GM18499 (cell line): ENCODE measurements at regions not wholly inside any gene's neighbourhood (a gene's known extent, or its start where the extent isn't known, plus 50 kb on each side); places are given as distances from the start of the nearest gene placed in this dataset.

ENCODE experiments used
- ATAC-seq: cut with Tn5 transposase; IDR thresholded peaks from one replicate; pipeline ENCODE4 v1.9.1; 2021; ENCODE audit warnings: moderate number of reproducible peaks; ENCODE audit not compliant: insufficient read depth, unreplicated experiment

DNA sequence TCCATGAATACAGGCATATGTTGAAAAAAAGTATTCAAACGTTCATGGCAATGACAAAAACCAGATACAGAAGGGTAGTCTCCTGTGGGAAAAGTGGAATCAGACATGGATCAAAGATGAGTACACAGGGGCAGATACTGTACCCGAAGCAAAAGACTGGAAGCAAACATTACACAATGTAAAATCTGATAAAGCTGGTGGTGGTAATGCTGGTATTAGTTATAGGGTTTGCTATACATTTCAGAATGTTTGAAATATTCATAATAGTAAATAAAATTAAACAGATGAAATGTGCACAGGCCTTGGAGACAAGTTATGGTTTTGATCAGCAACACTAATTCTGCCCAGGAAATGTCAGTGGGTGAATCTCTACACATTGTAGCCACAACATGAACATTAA lies 607.6 kb downstream of the SOX6 start:
- no peak for ATAC-seq

DNA sequence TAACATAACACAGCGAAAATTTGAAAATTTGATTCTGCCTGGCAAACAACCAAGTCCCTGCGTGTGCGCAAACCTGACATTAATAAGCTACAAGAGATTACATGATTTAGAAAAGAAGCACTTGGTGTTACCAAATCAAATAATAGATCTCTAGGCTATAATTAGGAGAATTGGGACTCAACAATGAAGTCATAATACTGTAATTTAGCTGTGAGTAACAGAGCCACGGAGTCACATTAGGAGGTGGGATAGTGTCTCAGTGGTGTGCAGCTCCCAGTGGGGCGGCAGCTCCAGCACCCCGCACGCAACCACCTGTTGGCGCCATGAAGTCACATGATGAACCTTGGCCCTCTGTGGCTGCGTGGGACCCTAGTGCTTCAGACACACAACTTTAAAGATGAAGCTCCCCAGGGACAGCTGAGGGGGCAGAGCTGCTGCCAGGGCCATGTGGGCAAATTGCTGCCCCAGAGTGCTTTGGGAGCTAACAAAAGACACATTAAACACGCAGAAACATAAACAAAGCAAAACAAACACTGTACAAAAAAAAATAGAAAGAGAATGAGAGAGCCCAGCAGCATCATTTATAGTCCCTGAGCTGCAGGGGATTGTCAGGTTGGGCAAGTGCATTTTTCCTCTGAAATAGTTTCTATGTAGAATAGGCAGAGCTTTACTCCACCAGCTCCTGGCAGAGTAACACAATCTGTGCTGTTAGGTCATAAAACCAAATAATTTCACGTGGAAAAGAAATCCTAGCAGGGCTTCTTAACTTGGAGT lies 605.6 kb downstream of the SOX6 start:
- ATAC-seq: no peak

DNA sequence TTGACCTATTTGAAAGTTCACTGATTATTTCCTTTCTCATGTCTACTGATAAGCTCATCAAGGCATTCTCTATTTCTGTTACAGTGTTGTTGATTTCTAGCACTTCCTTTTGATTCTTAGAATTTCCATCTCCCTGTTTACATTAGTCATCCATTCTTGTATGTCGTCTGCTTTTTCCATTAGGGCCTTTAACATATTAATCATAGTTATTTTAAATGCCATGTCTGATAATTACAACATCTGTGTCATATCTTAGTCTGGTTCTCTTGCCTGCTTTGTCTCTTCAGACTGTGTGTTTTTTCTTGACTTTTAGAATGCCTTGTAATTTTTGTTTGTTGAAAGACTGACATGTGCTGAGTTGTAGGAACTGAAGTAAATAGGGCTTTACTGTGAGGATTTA lies 602.1 kb downstream of the SOX6 start:
- ATAC-seq: no peak

DNA sequence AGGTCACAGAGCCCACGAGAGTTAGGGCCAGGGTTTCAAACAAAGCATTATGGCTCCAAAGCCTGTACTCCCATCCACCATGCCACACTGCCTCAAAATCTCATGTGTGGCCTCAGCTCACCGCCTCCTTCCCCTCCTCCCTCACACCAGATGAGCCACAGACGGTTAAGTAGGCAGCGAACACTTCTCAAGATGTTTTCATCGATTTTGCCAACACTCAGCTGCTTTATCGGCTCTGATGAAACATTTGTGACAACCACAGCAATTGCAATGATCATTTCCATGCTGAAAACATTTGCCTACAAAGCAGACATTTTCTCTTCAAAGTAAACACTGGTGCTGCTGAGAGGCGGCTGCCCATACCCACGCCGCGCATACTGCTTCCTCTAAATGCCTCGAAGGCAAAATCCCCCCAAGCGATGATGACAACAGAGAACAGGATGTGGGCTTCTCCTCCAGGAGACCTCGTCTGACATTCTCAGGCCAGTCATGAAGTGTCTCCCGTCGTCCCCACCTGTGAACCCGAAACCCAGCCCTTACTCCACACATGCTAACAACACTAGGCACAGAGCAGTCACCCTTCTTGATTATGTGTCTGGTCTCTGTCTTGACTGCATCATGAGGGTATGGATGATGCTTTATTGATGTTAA lies 599.2 kb downstream of the SOX6 start:
- no peak for ATAC-seq

DNA sequence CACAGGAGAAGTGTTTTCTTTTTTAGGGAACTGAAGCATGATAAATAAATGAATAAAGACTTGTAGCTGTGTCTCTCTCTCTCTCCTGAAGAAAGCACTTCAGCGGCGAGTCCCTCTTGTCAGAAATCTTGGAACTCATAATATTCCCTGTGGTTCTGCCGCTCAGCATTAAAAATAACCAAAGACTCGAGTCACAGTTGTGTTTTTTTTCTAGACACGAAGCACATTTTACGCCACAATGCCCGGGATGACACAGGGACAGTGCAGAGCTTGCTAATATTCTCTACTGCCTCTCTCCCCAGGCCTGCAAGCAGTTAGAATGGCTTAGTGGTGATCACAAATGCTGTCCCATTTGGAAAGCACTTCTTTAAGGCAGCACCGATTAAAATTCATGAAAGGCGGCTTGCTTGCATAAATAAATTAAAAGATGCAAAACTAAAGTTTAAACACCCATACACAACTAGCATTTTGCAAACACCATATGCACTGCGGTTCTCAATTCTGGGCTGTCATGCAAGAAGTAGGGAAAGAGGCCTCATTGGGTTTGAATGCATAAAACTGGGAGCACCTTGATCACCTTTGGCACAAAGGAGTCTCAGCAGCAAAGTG lies 597.4 kb downstream of the SOX6 start:
- no peak for ATAC-seq

DNA sequence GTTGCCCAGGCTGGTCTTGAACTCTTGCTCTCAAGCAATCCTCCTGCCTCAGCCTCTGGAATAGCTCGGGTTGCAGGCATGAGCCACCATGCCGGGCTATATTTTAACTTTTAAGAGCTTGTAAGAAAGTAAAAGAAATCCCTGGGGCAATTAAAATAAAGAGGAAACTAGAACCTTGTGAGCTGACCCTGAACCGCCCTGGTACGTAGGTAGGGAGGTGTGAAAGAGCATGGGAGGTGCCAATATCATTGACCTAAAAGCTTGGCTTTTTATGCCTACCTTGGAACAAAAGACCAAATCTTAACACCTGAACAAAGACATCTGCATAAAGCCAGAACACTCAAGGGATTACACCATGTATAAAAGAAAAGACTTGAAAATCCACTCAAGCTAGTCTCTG lies 595.1 kb downstream of the SOX6 start:
- ATAC-seq: no peak

DNA sequence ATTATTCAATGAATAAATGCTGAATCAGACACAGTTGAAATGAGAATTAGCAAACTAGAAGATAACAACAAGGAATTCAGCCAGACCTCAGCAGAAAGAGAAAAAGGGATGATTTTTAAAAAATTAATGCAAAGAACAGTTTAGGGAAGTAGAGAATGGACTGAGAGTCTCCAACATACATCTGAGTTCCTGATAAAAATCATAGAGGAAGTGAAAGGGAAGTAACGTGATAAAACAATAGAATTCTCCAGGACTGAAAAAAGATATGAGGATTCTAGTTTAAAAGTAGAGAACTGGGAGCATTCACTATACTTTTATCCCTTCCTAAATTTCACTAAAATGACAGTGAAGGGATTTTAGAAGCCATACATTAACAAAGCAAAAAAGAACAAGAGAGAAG lies 592.0 kb downstream of the SOX6 start:
- no peak for ATAC-seq

DNA sequence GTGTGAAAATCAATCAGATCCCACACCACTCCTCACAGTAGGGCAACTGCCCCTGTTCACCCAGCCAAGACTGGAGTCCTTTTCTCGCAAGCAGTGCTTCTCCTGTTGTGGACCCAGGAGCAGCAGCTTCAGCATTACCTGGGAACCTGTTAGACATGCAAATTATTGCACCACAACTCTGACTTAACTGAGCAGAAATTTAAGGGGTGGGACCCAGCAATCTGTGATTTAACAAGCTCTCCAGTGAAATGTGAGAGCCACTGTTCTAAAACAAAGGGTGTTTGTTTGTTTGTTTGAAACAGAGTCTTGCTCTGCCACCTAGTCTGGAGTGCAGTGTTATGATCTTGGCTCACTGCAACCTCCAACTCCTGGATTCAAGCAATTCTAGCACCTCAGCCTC lies 591.4 kb downstream of the SOX6 start:
- no peak for ATAC-seq

DNA sequence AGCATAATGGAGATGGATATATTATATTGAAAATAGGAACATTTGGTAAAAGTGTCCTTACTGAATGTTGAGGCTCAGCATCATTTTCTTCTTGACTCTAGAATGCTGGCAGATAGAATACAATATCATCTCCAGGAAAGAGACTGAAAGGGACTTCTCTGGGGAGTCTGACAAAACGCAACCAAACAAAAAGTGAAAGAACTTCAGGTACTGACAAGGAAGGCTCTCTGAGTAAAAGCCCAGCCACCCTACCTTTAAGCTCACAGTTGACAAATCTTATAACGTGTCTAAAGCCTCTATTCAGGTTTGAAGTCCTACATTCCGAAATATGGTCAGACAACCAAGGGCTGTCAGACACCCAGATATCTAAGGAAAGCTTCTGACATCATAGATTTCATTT lies 590.8 kb downstream of the SOX6 start:
- no peak for ATAC-seq

DNA sequence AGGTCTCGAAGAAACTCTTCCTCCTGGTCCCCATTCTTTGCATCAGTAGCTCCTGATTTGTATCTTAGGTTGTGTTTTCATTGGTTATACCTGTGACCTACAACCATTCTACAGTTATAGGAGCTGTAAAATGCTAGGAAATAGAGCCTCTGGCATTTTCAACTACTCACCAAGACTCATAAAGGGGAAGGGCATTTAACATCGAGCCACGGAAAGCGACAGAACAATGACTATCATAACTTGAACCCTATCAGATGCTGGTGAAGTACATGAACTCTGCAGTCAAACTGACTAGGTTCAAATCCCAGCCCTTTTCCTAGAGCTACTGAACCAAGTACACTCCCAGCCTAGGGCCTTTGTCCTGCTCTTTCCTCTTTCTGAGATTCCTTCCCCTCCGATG lies 588.0 kb downstream of the SOX6 start:
- ATAC-seq: no peak

DNA sequence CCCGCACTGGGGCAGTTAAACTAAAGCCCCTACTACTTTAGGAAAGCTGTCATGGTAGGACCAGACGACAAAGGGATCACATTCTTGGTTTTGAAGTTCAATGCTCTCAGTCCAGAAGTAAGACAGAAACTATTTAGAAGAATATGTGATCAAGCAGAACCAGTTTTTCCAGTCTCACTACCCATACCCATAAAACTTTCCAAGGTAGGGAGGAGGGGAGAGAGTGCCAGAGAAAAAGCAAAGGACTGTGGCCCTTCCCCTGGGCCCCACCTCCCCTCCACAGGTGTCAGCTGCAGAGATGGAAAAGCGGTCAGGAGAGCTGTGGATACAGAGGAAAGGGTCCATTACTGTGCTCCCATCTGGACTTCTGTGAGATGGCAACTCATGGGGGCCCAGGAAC lies 587.1 kb downstream of the SOX6 start:
- ATAC-seq: no peak

DNA sequence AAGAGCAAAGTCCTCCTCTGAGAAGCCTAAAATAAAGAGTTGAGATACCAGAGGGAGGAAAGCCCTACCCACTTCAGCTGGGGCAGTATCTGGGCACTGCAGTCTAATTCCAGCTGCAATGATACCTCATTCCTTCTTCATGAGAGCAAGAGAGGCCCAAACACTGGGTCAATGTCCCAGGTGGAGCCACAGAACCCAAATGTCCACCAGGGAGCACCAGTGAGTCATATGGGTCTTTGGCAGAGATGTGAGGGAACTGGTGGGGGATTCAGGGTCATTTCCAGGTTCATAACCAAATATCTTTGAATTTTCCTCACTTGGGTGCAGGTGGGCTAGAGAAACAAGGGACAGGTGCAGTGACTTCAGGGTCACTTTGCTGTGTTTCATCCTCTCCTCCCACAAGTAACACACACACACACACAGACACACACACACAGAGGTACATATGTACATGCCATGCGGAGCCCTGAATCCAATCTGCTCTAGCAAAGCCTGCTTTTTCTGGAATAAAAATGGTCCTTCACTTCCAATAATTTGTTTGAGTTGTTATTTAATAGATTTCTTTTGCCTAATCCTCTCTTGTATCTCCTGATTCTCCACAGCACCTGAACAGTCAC lies 585.4 kb downstream of the SOX6 start:
- ATAC-seq: no peak

DNA sequence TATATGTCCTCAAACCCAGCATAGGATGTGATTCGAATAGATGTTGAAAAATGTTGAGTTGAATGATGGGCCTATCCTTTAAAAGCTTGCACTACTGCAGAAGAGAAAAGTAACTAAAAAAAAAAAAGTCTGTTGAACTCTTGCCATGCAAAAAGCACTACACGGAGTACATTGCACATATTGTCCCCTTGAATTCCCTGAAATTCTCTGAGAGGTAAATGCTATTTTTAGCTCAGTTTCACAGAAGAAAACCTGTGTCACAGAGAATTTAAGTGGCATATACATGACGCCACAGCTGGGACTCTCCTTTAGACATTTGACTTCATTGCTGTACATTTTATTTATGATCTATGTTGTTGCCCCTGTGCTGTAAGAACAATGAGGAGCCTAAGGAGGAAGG lies 583.8 kb downstream of the SOX6 start:
- ATAC-seq: no peak

DNA sequence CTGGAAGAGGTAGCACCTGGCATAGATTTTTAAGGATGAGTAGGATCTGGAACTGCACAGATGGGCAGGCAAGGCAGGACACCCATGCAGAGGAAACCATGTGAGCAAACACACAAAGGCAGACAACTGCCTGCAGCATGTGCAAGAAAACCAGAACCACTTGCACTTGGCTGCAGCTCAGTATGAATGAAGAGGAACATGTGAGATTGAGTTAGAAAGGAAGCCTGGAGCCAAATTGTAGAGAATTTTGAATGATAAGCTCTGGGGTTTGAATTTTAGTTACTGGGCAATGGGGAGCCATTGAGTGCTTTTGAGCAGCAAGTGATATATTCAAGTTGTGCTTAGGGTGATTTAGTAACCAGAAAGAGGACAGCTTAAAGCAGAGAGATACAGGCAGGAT lies 583.4 kb downstream of the SOX6 start:
- ATAC-seq: no peak

DNA sequence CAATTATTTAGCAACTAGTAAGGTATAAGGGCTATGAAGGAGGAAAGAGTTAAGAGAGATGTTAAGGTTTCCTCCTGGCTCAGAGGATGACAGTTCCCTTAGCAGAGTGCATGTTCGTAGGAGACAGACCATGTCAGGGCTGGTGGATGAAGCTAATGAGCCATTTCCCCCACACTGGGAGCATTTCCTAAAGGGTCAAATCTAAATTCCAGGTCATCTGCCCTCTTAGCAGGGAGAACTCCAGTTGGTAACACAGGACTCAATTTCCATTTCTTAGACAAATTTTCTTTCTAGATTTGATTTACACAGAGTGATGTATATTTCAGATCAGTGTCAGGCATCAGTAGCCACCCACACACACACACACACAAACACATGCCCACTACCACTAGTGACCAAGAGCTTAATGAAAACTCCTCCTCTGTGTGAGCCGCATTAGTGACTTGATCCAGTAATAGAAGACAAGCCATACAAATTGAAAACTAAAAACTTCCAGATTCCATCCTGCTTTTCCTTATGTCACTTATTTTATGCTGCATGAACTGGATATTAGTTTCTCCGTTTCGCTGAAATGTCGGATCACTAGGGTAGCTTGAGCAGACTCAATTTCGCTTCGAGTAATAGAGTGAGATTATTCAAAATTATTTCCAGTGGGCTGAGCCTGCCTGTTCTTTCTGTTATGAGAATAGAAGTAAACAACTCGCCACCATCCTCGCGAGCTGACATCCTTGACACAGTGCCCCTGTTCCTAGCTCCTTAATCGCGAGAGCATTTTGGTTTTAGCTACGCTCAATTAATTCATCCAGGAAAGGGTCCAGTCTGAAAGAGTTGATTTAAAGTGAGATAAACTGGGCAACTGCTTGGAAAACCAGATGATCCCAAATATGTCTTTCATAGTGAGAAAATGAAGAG lies 582.6 kb downstream of the SOX6 start:
- ATAC-seq: no peak

DNA sequence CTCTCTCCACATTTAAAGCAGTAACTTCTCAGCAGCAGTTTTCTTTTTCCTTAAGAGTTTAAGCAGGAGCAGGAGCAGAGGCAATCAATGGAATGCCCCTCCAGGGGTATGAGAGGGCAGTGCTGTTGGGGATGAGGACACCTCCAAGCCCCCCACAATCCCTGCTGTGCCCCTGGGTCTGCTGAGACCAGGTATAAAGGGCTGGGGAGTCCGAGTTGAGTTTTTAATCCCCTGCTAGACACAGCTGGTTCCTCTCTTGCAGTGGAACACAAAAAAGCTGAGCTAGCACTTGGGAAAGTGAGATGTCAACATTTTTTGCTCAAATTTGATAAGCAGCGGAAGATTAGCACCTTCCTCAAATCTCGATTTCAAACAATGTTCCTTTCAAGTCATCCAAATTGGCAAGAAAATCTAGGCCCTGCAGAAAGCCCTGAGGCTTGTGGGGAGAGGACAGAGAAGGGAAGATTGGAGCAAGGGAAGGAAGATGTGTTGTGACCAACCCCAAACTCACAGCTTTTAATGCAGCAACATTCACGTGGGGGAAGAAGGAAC lies 581.9 kb downstream of the SOX6 start:
- ATAC-seq: no peak

DNA sequence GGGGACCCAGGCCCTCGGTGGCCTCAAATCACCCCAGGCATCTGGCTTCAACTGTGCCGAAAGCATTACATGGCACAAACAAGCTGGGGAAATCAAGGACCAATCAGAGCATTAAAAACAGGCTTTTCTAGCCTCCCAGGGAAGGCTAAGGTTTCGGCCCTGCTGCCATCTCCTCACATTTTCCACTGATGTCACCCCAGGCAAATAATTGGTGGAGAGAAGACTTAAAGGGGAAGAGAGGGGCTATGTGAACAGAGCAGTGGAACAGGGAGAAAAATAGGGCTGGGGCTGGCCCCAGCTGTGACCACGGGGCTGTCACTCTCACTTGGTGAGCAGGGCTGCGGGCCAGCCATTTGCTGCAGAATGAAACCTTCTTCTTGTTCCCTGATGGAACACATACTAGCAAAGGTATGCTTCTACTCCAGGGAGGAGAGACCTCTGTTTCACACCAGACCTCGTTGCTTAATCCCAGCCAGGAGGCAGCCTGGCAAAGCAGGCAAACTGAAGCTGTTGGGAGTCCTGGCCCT lies 581.3 kb downstream of the SOX6 start:
- no peak for ATAC-seq

DNA sequence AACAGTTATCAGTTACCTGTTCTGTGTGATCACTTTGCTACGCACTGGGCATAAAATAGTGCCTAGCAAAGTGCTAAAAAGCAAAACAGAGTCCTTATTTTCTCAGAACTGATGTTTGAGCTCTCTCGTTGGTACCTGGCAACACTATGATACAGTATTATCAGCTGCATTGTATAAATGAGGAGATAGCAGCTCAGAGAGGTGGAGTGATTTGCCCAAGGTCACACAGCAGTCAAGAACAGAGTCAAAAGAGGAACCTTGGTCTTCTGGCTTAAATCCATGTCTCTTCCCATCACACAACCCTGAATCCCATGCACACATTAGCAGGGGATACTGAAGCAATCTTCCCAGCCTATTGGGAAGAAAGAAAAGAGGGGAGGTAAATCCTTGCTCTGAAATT lies 580.5 kb downstream of the SOX6 start:
- ATAC-seq: no peak

DNA sequence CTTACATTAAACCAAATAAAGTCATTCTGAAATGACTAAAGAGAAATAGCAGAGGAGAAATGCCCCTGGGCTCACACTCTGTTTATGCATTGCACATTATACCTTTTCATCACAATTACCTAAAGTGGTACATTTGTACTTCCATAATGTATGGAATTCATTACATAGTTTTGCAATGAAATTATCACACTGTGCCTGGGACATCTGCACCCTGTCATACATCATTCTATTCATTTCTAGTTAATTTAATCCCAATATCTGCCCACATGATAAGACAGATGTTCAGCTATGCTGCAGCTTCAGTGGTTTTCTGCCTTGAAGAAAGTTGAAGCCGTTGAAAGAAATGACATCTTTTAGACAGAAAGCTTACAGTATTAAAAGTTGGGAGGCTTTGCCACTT lies 580.0 kb downstream of the SOX6 start:
- no peak for ATAC-seq

DNA sequence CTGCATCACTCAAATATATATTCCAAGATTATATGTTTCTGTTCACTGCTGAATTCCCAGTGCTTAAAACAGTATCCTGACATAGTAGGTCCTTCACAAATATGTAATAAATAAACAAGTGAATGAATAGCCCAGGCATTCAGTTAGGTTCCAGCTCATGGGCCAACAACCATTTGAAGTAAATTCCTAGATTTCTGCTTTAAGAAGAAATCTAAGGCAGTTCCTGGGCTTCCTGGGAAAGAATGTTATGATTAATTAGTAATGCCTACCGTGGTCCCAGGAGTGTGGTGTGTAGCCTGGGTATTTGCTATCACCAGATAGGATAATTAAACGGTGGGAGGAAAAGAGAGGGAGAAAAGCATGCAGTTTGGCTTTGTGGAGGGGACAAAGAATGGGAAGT lies 576.8 kb downstream of the SOX6 start:
- ATAC-seq: no peak
